CD8-positive, alpha-beta memory T cell (primary cell): ENCODE measurements at regions not wholly inside any gene's neighbourhood (a gene's known extent, or its start where the extent isn't known, plus 50 kb on each side); places are given as distances from the start of the nearest gene placed in this dataset.

ENCODE experiments used
- CTCF ChIA-PET: fragments of 350-600 bp; sonication (Branson Sonifier 250); formaldehyde crosslinking; loops from one replicate; lab custom pipeline; 2021; ENCODE audit warnings: antibody characterized with exemption; lab: Charles Lee
- POLR2A ChIA-PET: fragments of 350-600 bp; sonication (Branson Sonifier 250); formaldehyde crosslinking; loops from one replicate; lab custom pipeline; 2021; ENCODE audit warnings: antibody characterized with exemption; lab: Charles Lee
- DNase-seq, 5 donors: peaks; one replicate each; pipeline versions ENCODE4 v3.0.0 to v3.0.0-alpha.2; 2020 to 2022; ENCODE audit warnings: mixed read lengths in 1 of 5
- H3K27ac ChIP-seq: one replicate; pipeline ENCODE4 v1.7.0; 2013; ENCODE audit warnings: low read depth, mild to moderate bottlenecking, low read length, moderate library complexity
- H3K27me3 ChIP-seq: 2 replicates; pipeline ENCODE4 v1.7.0; 2013; ENCODE audit warnings: low read length, mild to moderate bottlenecking; ENCODE audit not compliant: insufficient read depth, poor library complexity, severe bottlenecking
- H3K36me3 ChIP-seq: 2 replicates; pipeline ENCODE4 v1.7.0; 2013; ENCODE audit warnings: mild to moderate bottlenecking, low read length, moderate library complexity; ENCODE audit not compliant: insufficient read depth
- H3K4me1 ChIP-seq: 2 replicates; pipeline ENCODE4 v1.7.0; 2013; ENCODE audit warnings: mild to moderate bottlenecking, low read length, moderate library complexity; ENCODE audit not compliant: insufficient read depth
- H3K4me3 ChIP-seq: 2 replicates; pipeline ENCODE4 v1.7.0; 2013; ENCODE audit warnings: mild to moderate bottlenecking, low read length
- H3K9me3 ChIP-seq: 2 replicates; pipeline ENCODE4 v1.7.0; 2013; ENCODE audit warnings: mild to moderate bottlenecking, low read length
- H3K27ac Mint-ChIP-seq, 8 donors: one replicate each; pipeline ENCODE4 v1.8.0; 2020 to 2021; ENCODE audit warnings: mixed read lengths in 8 of 8, mild to moderate bottlenecking in 6 of 8, inconsistent platforms in 3 of 8, moderate library complexity in 3 of 8
- H3K27me3 Mint-ChIP-seq, 2 donors: one replicate each; pipeline ENCODE4 v1.8.0; 2020 to 2021; ENCODE audit warnings: mixed read lengths in 2 of 2, mild to moderate bottlenecking in 1 of 2, moderate library complexity in 1 of 2
- H3K36me3 Mint-ChIP-seq, 3 donors: one replicate each; pipeline ENCODE4 v1.8.0; 2020 to 2021; ENCODE audit warnings: mixed read lengths in 3 of 3, inconsistent platforms in 1 of 3, mild to moderate bottlenecking in 1 of 3
- H3K4me1 Mint-ChIP-seq, 3 donors: one replicate each; pipeline ENCODE4 v1.8.0; 2020 to 2021; ENCODE audit warnings: mixed read lengths in 3 of 3, inconsistent platforms in 1 of 3, mild to moderate bottlenecking in 1 of 3
- H3K4me3 Mint-ChIP-seq, 7 donors: one replicate each; pipeline ENCODE4 v1.8.0; 2020 to 2021; ENCODE audit warnings: mixed read lengths in 7 of 7, mild to moderate bottlenecking in 6 of 7, moderate library complexity in 4 of 7, inconsistent platforms in 2 of 7
- H3K9me3 Mint-ChIP-seq, 5 donors: one replicate each; pipeline ENCODE4 v1.8.0; 2020 to 2022; ENCODE audit warnings: mixed read lengths in 5 of 5, mild to moderate bottlenecking in 3 of 5, moderate library complexity in 2 of 5, inconsistent platforms in 1 of 5

DNA sequence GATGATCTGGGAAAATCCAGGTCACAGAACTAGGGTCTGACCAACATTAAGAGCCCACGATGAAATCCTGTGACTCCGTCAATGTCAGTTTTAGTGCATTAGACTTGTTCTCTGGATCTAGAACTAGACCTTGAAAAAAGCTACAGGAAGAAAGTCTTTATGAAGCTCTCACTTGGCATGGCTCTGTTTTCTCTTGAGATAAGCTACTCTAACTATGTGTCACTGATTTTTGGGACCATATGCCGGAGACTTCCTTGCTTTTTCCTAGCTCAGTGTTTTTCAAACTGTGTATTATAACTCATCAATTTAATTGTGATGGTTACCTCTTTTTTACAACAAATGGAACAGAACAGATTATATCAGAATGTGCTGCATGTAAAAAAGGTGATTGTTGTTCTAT lies 379.7 kb upstream of the DAB1 start:
- Mint-ChIP-seq H3K36me3 (no peaks in the 10 kb centered on the region), H3K4me3 (no peak overlapping the region), H3K27me3 (no peaks in the 10 kb centered on the region), H3K4me1 (no peaks in the 10 kb centered on the region), H3K9me3 (peaks cover 0 to 6% (median 0%) of the 10 kb centered on the region in 5 donors), H3K27ac (no peak overlapping the region)
- Histone ChIP-seq H3K36me3 (no peaks in the 10 kb centered on the region), H3K27ac (no peak overlapping the region), H3K27me3 (no peaks in the 10 kb centered on the region), H3K4me3 (no peak overlapping the region), H3K4me1 (no peaks in the 10 kb centered on the region), H3K9me3 (no peaks in the 10 kb centered on the region)
- CTCF ChIA-PET = no interaction called here
- POLR2A ChIA-PET = no interaction called here
- no peak for DNase-seq

DNA sequence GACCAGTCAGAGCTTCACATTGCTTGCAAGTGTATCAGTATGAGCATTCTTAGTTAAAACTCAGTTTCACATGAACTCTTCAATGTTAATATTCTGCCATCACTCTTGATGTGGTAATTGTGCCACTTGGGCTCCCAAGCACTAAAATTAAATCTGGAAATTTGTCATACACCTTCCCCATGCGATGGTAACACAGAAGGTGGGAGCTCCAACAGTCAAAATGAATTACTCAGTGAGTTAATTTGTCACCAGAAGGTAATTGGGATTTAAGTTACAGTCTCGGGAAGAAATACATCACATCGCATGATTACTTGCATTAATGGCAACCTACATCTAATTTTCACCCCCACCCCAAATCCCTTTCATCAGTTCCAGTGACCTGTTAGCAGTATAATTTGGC lies 376.5 kb upstream of the DAB1 start:
- no peak for DNase-seq
- no peak overlapping the region for H3K27ac ChIP-seq
- H3K4me1 ChIP-seq = no peaks in the 10 kb centered on the region
- no peaks in the 10 kb centered on the region for H3K9me3 ChIP-seq
- no peaks in the 10 kb centered on the region for H3K36me3 ChIP-seq
- H3K27ac Mint-ChIP-seq = no peak overlapping the region
- no peaks in the 10 kb centered on the region for H3K27me3 ChIP-seq
- H3K36me3 Mint-ChIP-seq = no peaks in the 10 kb centered on the region
- H3K9me3 Mint-ChIP-seq = peaks cover 0 to 3% (median 0%) of the 10 kb centered on the region in 5 donors
- H3K4me3 Mint-ChIP-seq = no peak overlapping the region
- ChIA-PET POLR2A (no interaction called here), CTCF (no interaction called here)
- H3K27me3 Mint-ChIP-seq = no peaks in the 10 kb centered on the region
- no peak overlapping the region for H3K4me3 ChIP-seq
- H3K4me1 Mint-ChIP-seq = no peaks in the 10 kb centered on the region

DNA sequence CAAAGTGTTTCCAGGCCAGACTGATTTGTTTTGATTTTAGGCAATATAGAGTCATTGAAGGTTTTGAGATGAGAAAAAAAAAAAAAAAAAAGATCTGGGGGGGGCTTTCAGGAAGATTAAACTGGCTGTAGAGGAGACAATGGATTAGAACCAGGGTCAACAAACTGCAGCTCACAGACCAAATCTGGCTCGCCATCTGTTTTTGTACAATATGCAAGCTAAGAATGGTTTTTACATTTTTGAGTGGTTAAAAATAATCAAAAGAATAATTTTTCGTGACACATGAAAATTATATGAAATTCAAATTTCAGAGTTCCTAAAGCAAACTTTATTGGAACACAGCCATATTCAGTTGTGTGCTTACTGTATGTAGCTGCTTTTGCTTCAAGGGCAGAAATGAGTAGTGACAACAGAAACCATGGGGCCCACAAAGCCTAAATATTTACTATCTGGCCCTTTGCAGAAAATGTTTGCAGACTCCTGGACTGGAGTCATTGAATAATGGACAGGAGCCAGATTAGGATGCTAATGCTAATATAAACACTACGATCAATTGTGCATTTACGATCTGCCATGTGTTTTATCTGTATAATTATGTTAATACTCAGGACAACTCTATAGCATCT lies 375.7 kb upstream of the DAB1 start:
- H3K27ac ChIP-seq = no peak overlapping the region
- H3K4me1 ChIP-seq = no peaks in the 10 kb centered on the region
- ChIA-PET POLR2A (no interaction called here), CTCF (no interaction called here)
- H3K36me3 ChIP-seq = no peaks in the 10 kb centered on the region
- no peaks in the 10 kb centered on the region for H3K9me3 ChIP-seq
- Mint-ChIP-seq H3K4me3 (no peak overlapping the region), H3K36me3 (no peaks in the 10 kb centered on the region), H3K27me3 (no peaks in the 10 kb centered on the region), H3K27ac (no peak overlapping the region), H3K9me3 (peaks cover 0 to 3% (median 0%) of the 10 kb centered on the region in 5 donors), H3K4me1 (no peaks in the 10 kb centered on the region)
- no peaks in the 10 kb centered on the region for H3K27me3 ChIP-seq
- no peak for DNase-seq
- no peak overlapping the region for H3K4me3 ChIP-seq

GRCh38 chr1:57798543-57798942 lies 374.7 kb upstream of the DAB1 start:
- Histone ChIP-seq H3K27ac (no peak overlapping the region), H3K27me3 (no peaks in the 10 kb centered on the region), H3K4me3 (no peak overlapping the region), H3K36me3 (no peaks in the 10 kb centered on the region), H3K9me3 (no peaks in the 10 kb centered on the region), H3K4me1 (no peaks in the 10 kb centered on the region)
- no peaks in the 10 kb centered on the region for H3K27me3 Mint-ChIP-seq
- POLR2A ChIA-PET = no interaction called here
- CTCF ChIA-PET = no interaction called here
- no peaks in the 10 kb centered on the region for H3K4me1 Mint-ChIP-seq
- no peaks in the 10 kb centered on the region for H3K36me3 Mint-ChIP-seq
- DNase-seq = no peak
- H3K9me3 Mint-ChIP-seq = peaks cover 0 to 3% (median 0%) of the 10 kb centered on the region in 5 donors
- H3K4me3 Mint-ChIP-seq = no peak overlapping the region
- H3K27ac Mint-ChIP-seq = no peak overlapping the region

GRCh38 chr1:57797084-57797483 lies 373.2 kb upstream of the DAB1 start:
- no peaks in the 10 kb centered on the region for H3K9me3 ChIP-seq
- no peak for DNase-seq
- H3K27me3 Mint-ChIP-seq = peaks cover 0 to 1% of the 10 kb centered on the region in 2 donors
- no peaks in the 10 kb centered on the region for H3K4me1 Mint-ChIP-seq
- POLR2A ChIA-PET = no interaction called here
- H3K27ac ChIP-seq = no peak overlapping the region
- H3K4me3 ChIP-seq = no peak overlapping the region
- no peaks in the 10 kb centered on the region for H3K27me3 ChIP-seq
- H3K9me3 Mint-ChIP-seq = no peaks in the 10 kb centered on the region
- no peaks in the 10 kb centered on the region for H3K36me3 Mint-ChIP-seq
- H3K4me1 ChIP-seq = no peaks in the 10 kb centered on the region
- H3K4me3 Mint-ChIP-seq = no peak overlapping the region
- no peaks in the 10 kb centered on the region for H3K36me3 ChIP-seq
- CTCF ChIA-PET = no interaction called here
- H3K27ac Mint-ChIP-seq = no peak overlapping the region

GRCh38 chr1:57796616-57797015 lies 372.8 kb upstream of the DAB1 start:
- no peaks in the 10 kb centered on the region for H3K36me3 Mint-ChIP-seq
- POLR2A ChIA-PET = no interaction called here
- H3K27ac ChIP-seq = no peak overlapping the region

DNA sequence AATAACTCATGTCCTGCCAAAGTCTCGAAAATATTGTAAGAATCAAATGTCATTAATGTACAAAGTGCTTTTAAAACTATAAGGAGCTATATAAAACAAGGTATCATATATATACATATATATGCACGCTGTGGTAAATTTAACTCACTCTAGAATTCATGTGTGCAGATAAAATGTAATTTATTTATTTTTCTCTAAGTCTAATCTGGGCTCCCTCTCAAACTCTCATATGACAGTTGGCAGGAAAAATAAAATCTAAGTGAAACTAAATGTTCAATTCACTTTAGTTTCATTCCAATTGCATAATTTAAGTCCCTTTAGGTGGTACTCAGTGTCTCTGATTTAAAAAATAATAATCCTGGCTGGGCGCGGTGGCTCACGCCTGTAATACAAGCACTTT lies 372.0 kb upstream of the DAB1 start:
- Mint-ChIP-seq H3K4me1 (no peaks in the 10 kb centered on the region), H3K27ac (no peak overlapping the region), H3K27me3 (peaks cover 0 to 3% of the 10 kb centered on the region in 2 donors), H3K36me3 (no peaks in the 10 kb centered on the region), H3K4me3 (no peak overlapping the region), H3K9me3 (no peaks in the 10 kb centered on the region)
- no peaks in the 10 kb centered on the region for H3K36me3 ChIP-seq
- POLR2A ChIA-PET = no interaction called here
- H3K4me1 ChIP-seq = no peaks in the 10 kb centered on the region
- no peak for DNase-seq
- H3K27ac ChIP-seq = no peak overlapping the region
- H3K4me3 ChIP-seq = no peak overlapping the region
- H3K9me3 ChIP-seq = no peaks in the 10 kb centered on the region
- CTCF ChIA-PET = no interaction called here
- no peaks in the 10 kb centered on the region for H3K27me3 ChIP-seq

More at GRCh38 chr1:57796616-57797015, 372.8 kb upstream of the DAB1 start:
- peaks cover 0 to 3% of the 10 kb centered on the region in 2 donors for H3K27me3 Mint-ChIP-seq
- no peaks in the 10 kb centered on the region for H3K36me3 ChIP-seq
- no peak for DNase-seq
- H3K4me3 Mint-ChIP-seq = no peak overlapping the region
- H3K9me3 Mint-ChIP-seq = no peaks in the 10 kb centered on the region
- no peaks in the 10 kb centered on the region for H3K9me3 ChIP-seq
- CTCF ChIA-PET = no interaction called here
- peak overlapping the region in 1 of 8 donors; percentile 7 for H3K27ac Mint-ChIP-seq
- H3K4me3 ChIP-seq = no peak overlapping the region
- no peaks in the 10 kb centered on the region for H3K4me1 Mint-ChIP-seq
- no peaks in the 10 kb centered on the region for H3K4me1 ChIP-seq
- H3K27me3 ChIP-seq = no peaks in the 10 kb centered on the region

DNA sequence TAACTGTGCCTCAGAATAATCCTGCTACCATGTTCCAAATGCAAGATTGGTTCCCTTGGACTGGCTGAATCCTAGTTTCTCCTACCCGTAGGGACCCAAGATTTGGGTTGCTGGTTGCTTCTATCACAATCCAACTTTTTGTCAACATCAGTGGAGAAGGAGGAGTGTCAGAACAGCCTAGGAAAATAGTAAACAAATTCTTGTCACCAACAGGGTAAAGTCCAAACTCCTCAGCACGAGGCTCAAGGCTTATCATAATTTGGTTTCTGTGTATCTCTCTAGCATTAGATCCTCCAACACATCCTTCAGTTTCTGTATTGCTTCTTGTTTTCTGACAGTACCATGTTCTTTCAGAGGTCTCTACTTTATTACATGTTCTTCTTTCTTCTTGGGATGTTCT lies 370.2 kb upstream of the DAB1 start:
- ChIA-PET POLR2A (no interaction called here), CTCF (no interaction called here)
- no peaks in the 10 kb centered on the region for H3K36me3 ChIP-seq
- H3K4me1 Mint-ChIP-seq = no peaks in the 10 kb centered on the region
- H3K4me1 ChIP-seq = no peaks in the 10 kb centered on the region
- H3K9me3 ChIP-seq = no peaks in the 10 kb centered on the region
- no peak overlapping the region for H3K27ac ChIP-seq
- no peaks in the 10 kb centered on the region for H3K9me3 Mint-ChIP-seq
- H3K4me3 ChIP-seq = no peak overlapping the region
- H3K27me3 ChIP-seq = no peaks in the 10 kb centered on the region
- H3K27ac Mint-ChIP-seq = no peak overlapping the region
- H3K4me3 Mint-ChIP-seq = no peak overlapping the region
- peaks cover 0 to 3% of the 10 kb centered on the region in 2 donors for H3K27me3 Mint-ChIP-seq
- DNase-seq = no peak
- no peaks in the 10 kb centered on the region for H3K36me3 Mint-ChIP-seq
